GM21367 (cell line): ENCODE measurements at regions not wholly inside any gene's neighbourhood (a gene's known extent, or its start where the extent isn't known, plus 50 kb on each side); places are given as distances from the start of the nearest gene placed in this dataset.
"Not testable (repeated sequence)": the region's sequence is repeated elsewhere in the genome, so short reads cannot be mapped to it uniquely, and the experiment has no call there.

Experiments
- ATAC-seq: cut with Tn5 transposase; IDR thresholded peaks from one replicate; pipeline ENCODE4 v1.9.1; 2021; ENCODE audit not compliant: unreplicated experiment

GRCh38 chr1:148361427-148362215 lies 121.5 kb downstream of the PPIAL4G start:
- ATAC-seq: not testable (repeated sequence)

- ATAC-seq: no peak
Measured at GRCh38 chr1:148357037-148357436, 126.1 kb downstream of the PPIAL4G start.

DNA sequence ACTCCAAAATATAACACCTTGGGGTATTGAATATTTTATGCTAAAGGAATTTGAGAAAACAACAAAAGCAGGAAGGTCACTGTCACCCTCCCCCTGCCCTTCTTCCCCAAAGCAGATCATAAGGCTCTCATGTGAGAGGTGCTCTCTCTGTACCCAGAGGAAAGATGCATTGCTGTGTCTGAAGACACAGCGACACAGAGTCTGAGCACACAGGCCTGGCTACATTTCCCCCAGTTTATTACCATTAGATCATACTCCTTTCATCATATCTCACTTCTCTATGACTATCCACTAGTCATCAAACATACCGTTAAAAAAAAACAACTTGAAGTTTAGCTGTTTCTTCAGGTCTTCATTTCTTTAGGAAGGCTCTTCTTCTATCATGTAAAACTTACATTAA lies 127.1 kb downstream of the PPIAL4G start:
- ATAC-seq: no peak

- ATAC-seq: no peak
Measured at GRCh38 chr1:148354913-148355308, 128.2 kb downstream of the PPIAL4G start.

- no peak for ATAC-seq
Measured at GRCh38 chr1:148354284-148354912, 128.7 kb downstream of the PPIAL4G start.

DNA sequence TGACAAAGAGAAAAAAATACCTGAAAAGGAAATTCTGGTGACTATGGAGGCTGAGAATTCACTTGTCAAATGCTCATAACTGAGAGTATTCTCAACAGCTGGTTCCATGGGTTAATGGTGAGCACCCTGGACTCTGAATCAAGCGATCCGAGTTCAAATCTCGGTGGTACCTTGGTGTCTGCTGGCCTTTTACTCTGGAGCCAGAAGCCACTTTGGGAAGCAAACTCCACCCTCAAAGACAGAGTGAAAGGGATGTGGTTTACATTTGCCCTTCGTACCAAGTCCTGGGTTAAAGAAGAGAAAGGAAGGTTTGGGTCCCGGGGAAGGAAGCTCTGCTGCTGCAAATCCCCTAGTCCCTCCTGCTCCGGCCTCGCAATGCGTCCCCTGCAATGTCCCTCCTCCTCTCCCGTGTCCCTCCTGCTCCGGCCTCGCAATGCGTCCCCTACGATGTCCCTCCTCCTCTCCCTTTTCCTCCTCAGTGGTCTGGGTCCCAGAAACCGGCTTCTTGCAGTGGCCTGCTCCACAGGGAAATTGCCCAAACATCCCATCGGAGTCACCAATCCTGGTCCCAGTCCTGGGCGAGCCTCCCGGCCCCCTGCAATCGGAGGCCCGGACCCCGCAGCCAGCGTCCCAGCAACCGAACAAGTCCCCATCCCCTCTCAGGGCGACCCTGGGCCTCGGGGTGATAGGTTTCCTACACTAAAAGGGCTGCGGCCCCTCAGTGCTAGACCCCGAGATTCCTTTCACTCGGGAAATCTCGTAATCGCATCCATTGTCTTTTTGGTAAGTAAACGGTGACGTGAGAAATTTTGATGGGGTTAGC lies 129.4 kb downstream of the PPIAL4G start:
- no peak for ATAC-seq

DNA sequence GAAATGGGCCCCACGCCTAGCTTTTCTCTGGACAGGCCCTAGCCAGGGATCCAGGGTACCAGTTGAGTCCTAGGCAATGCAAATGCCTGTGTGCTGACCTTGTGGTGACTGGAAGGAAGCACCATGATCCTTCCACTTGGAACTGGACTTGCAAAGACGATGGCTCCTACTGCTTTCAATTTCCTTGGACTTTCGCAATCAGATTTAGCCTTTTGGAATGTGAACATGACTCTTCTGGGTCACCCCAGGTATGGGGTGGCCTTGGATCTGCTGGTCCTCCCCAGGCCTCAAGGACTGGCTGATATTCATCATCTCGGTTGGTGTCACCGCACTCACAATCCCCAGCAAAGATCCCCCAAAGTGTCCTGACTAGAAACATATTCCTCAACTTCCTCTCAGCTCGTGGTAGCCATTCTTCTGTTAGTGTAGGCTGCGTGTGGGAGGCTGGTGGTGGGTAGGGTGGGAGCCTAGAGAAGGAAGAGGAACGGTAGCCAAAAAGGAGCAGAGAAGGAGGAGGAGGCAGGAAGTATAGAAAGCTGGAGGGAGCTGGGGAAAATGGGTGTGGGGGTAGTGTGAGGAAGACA lies 130.5 kb downstream of the PPIAL4G start:
- no peak for ATAC-seq

DNA sequence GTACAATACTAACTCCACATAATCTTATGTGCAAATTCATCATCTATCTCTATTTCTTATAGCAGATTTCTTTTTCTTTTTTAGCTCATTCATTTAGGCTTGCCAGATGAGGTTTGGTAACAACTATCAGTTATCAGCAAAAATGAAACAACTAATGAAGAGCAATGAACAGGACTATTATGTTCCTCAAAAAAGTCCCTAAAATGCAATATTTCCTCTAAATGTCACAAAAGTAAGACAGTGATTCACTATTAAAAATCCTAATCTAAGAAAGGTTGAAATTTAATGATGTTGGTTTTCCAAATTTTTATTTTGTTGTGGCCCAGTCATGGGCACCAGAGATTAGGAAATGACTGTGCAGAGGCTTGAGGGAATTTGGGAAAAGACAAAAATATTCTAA lies 135.3 kb downstream of the PPIAL4G start:
- no peak for ATAC-seq

DNA sequence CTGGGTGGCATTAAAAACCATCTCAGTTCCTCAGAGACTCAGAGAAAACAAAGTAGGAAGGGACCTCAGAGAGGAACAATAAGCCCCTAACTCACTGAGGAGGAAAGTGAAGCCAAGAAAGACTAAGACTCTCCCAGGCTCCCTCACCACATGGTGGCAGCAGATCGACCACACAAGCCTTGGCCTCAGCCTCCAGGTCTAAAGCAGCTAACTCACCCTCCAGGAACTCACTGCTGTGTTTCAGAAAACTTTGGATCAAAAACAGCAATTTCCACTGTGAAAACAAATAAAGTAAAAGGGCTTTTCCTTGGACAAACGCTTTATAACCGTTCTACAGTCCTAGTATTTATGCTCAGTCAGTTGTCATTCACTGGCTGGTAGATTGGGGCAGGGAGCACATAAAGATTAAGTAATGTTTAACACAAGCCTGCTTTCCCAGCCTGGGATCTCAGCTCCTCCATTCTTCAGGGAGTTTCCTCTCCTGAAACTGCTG lies 137.4 kb downstream of the PPIAL4G start:
- not testable (repeated sequence) for ATAC-seq

DNA sequence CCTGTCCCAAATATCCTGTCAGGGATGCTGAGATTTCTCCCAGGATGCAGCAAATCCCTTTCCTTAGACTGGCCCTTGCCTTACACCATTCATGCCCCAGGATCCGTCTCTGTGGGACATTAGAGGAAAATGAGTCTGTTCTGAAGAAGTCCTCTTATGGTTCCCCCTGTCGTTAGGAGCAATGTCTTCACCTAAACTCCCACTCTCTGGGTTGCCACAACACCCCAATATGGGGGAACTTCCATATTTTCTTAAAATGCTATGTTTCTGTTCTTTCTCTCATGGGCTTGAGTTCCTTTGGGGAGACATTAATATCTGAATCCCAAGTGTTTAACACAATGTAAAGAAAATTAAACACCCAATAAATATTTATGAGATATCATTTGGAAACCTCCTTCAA lies 138.5 kb downstream of the PPIAL4G start:
- ATAC-seq: not testable (repeated sequence)

DNA sequence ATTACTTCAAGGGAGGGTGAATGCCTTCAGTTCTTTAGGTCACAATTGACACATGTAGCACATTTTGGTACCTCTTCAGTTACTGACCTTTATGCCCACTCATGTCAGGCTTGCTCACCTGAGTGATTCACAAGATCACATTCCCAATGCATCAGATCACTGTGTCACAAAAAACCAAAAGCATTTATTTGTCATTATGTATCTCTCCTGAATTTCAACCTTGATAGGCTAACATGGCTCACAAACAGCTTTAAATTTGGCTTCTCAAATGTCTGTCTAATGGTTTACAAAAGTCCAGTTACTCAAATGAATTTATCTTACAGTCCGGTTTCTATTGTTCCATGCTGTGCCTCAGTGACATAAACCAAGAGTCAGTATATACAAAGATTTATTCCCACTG lies 141.4 kb downstream of the PPIAL4G start:
- not testable (repeated sequence) for ATAC-seq

DNA sequence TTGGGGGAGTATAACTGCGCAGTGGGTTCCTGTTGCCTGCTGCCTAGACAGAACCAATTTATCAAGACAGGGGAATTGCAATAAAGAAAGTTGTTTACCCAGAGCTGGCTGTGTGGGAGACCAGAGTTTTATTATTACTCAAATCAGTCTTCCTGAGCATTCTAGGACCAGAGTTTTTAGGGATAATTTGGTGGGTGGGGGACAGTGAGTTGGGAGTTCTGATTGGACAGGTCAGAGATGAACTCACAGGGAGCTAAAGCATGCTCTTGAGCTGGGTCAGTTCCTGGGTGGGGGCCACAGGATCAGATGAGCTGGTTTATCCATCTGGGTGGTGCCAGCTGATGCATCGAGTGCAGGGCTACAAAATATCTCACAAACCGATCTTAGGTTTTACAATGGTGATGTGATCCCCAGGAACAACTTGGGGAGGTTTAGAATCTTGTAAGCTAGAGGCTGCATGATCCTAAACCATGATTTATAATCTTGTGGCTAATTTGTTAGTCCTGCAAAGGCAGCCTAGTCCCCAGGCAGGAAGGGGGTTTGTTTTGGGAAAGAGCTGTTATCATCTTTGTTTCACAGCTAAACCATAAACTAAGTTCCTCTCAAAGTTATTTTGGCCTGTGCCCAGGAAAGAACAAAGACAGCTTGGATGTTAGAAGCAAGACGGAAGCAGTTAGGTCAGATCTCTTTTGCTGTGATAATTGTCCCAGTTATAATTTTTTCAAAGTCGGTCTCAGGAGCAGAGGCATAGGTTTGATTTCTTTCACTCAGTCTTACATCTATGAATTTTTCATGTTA lies 146.8 kb downstream of the PPIAL4G start:
- not testable (repeated sequence) for ATAC-seq

GRCh38 chr1:148334339-148335130 lies 148.6 kb downstream of the PPIAL4G start:
- peak; percentile 74 for ATAC-seq

- no peak for ATAC-seq
Measured at GRCh38 chr1:148333875-148334338, 149.2 kb downstream of the PPIAL4G start.

GRCh38 chr1:148328884-148329283 lies 154.2 kb downstream of the PPIAL4G start:
- no peak for ATAC-seq

DNA sequence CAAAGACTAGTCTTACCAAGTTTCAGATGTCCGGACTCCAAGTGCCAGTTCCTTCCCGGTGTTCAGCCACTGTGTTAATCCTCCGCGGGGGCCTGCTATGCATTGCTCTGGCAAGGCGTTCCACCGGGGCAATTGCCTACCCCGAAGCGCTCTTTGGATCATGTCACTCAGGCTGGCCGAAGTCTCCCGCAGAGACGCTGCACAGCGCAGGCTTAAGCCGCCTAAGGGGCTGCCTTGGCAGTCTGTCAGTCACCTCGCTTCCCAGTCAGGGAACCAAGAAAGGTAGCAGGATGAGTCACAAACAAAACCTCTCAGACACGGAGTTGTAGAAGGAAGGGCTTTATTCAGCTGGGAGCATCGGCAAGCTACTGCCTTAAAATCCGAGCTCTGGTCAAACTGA lies 158.1 kb downstream of the PPIAL4G start:
- not testable (repeated sequence) for ATAC-seq

DNA sequence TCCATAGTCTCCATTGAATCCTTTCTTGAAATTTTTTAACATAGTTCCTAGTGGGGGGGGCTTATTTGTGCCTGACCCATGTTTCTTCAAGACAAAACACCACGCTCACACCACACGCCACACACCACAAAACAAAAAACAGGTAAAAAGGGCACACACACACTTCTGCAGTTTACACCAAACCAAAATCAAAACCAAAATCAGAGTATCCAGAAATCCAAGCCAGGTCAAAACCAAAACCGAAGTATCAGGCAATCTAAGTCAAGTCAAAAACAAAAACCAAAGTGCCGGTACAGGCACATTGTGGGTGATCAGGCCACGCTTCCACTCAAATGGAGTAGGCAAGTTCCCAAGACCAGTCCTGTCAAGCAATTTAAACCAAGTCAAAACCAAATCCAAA lies 158.6 kb downstream of the PPIAL4G start:
- not testable (repeated sequence) for ATAC-seq

- not testable (repeated sequence) for ATAC-seq
Measured at GRCh38 chr1:148320079-148320478, 163.0 kb downstream of the PPIAL4G start.

DNA sequence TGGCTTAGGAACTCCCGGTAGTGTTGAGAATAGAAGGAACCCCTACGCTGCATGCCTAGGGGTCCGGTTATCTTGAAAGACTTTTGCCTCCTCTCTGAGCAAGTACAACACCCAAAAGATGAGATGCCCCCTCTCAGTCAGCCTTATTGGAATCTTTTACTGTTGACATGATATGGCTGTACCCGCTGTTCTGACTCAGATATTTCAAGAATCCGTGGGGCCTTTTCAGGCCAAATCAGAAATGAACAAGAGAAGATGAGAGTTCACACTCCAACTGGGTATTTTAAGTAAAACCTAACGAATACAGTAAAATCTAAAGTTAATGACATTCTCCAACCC lies 164.2 kb downstream of the PPIAL4G start:
- ATAC-seq: no peak
